ENCODE measurements at regions not wholly inside any gene's neighbourhood (a gene's known extent, or its start where the extent isn't known, plus 50 kb on each side); places are given as distances from the start of the nearest gene placed in this dataset.

DNA sequence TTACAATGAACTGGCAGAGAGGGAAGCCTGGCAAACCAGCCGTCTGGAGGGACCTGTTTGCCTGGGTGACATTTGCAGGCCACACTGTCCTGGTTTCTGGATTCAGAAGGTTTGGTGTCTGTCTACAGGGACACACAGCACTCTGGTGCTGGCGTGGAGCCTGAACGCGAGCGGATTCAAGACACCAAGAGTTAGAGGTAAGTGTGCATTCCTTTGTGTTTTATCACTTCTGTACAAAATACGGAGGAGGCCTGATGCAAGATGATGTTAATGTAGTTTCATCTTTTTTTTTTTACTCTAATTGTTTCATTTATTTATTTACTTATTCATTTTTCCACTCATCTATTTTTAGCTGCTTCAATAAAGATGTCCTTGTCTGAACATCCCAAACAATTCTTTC is 485.3 kb upstream of the ADARB2 start:
- TF ChIP-seq, protein P1, sequence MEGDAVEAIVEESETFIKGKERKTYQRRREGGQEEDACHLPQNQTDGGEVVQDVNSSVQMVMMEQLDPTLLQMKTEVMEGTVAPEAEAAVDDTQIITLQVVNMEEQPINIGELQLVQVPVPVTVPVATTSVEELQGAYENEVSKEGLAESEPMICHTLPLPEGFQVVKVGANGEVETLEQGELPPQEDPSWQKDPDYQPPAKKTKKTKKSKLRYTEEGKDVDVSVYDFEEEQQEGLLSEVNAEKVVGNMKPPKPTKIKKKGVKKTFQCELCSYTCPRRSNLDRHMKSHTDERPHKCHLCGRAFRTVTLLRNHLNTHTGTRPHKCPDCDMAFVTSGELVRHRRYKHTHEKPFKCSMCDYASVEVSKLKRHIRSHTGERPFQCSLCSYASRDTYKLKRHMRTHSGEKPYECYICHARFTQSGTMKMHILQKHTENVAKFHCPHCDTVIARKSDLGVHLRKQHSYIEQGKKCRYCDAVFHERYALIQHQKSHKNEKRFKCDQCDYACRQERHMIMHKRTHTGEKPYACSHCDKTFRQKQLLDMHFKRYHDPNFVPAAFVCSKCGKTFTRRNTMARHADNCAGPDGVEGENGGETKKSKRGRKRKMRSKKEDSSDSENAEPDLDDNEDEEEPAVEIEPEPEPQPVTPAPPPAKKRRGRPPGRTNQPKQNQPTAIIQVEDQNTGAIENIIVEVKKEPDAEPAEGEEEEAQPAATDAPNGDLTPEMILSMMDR (IDR thresholded peaks at IDR 0.05; ENCODE audit: poor library complexity): no peak
- TF ChIP-seq EZH2 (IDR thresholded peaks at IDR 0.05; ENCODE audit: borderline replicate concordance): no peak
- TF ChIP-seq EZH2phosphoT487 (IDR thresholded peaks at IDR 0.05; ENCODE audit: low read depth, severe bottlenecking, unreplicated experiment): no peak
